K562 (cell line): ENCODE measurements at regions not wholly inside any gene's neighbourhood (a gene's known extent, or its start where the extent isn't known, plus 50 kb on each side); places are given as distances from the start of the nearest gene placed in this dataset.

Experiments
- ATAC-seq: fragments of 200-7000 bp; cut with Tn5 transposase; 3 replicates; pipeline ENCODE4 v1.9.1; 2020; ENCODE audit warnings: moderate library complexity
- BruUV-seq: library from RNA; stranded (reverse); fragments of 400-500 nt; replicated peaks from 2 replicates; lab custom pipeline; 2021; lab: Mats Ljungman, UMichigan
- CTCF ChIA-PET: fragments of 300-600 bp; formaldehyde crosslinking; extraction: SDS; loops from one replicate; lab custom pipeline; 2021; ENCODE audit warnings: low intra/inter-chr PET ratio; lab: Yijun Ruan, JAX
- POLR2A ChIA-PET: fragments of 300-600, 350-650 bp; sonication (Branson Sonifier 250); formaldehyde crosslinking; extraction: SDS; loops from one replicate; lab custom pipeline; 2021; ENCODE audit warnings: antibody characterized with exemption, inconsistent platforms; lab: Yijun Ruan, JAX
- DNase-seq, 4 experiments: peaks; one replicate each; pipeline versions ENCODE4 v3.0.0 to v3.0.0-alpha.2; 2011 to 2018; ENCODE audit warnings: low spot score in 3 of 4, mixed read lengths in 3 of 4; ENCODE audit errors: extremely low read depth in 1 of 4
- FAIRE-seq: peaks from 2 replicates; lab custom pipeline; 2011; peaks lifted over from hg19 to GRCh38; lab: Jason Lieb, UNC
- H2AFZ ChIP-seq: 2 replicates; pipeline ENCODE4 v1.6.0; 2011; ENCODE audit warnings: low read depth, low read length, control low read depth, inconsistent platforms
- H3K27ac ChIP-seq: fragments of 200-600 bp; 3 replicates; pipeline ENCODE4 v1.8.0; 2011; ENCODE audit warnings: low read depth, mild to moderate bottlenecking, control low read depth, inconsistent platforms, low read length, moderate library complexity, mixed read lengths; ENCODE audit errors: extremely low read depth
- H3K27me3 ChIP-seq, 2 experiments: fragments of 300-600 bp in 1 of 2; 2 replicates in 1 of 2; 3 replicates in 1 of 2; pipeline versions ENCODE4 v1.6.0 to v1.8.0; 2011; ENCODE audit warnings: inconsistent platforms in 2 of 2, low read length in 2 of 2, mild to moderate bottlenecking in 1 of 2, mixed read lengths in 1 of 2, moderate library complexity in 1 of 2; ENCODE audit not compliant: control insufficient read depth in 2 of 2, insufficient read depth in 2 of 2
- H3K36me3 ChIP-seq: fragments of 300-600 bp; 3 replicates; pipeline ENCODE4 v1.8.0; 2011; ENCODE audit warnings: mild to moderate bottlenecking, low read length, inconsistent platforms; ENCODE audit not compliant: control insufficient read depth, insufficient read depth
- H3K4me1 ChIP-seq, 2 experiments: fragments of 200-600 bp in 1 of 2; replicated peaks in 1 of 2; 2 replicates in 1 of 2; 3 replicates in 1 of 2; pipeline versions ENCODE4 v1.5.1 to v1.8.0; 2011; ENCODE audit warnings: inconsistent platforms in 2 of 2, low read length in 2 of 2, mild to moderate bottlenecking in 1 of 2, mixed read lengths in 1 of 2, moderate library complexity in 1 of 2; ENCODE audit not compliant: control insufficient read depth in 2 of 2, insufficient read depth in 2 of 2
- H3K4me2 ChIP-seq: 2 replicates; pipeline ENCODE4 v1.6.1; 2011; ENCODE audit warnings: low read length, control low read depth, inconsistent platforms, mixed read lengths; ENCODE audit not compliant: insufficient read depth
- H3K4me3 ChIP-seq: fragments of 200-600 bp; sonication (generic), shearing (Covaris generic); 2 replicates; pipeline ENCODE4 v1.5.1; 2016; ENCODE audit warnings: control low read depth, inconsistent platforms
- H3K79me2 ChIP-seq: fragments of 200-600 bp; 3 replicates; pipeline ENCODE4 v1.8.0; 2011; ENCODE audit warnings: low read length, inconsistent platforms; ENCODE audit not compliant: control insufficient read depth, insufficient read depth
- H3K9ac ChIP-seq, 2 experiments: 2 replicates each; pipeline versions ENCODE4 v1.6.0 to v1.6.1; 2011; ENCODE audit warnings: low read depth in 2 of 2, low read length in 2 of 2, control low read depth in 1 of 2, inconsistent platforms in 1 of 2, mild to moderate bottlenecking in 1 of 2, mixed read lengths in 1 of 2; ENCODE audit not compliant: insufficient read depth in 1 of 2
- H3K9me1 ChIP-seq: one replicate; pipeline ENCODE4 v1.6.0; 2011; ENCODE audit warnings: inconsistent platforms, mild to moderate bottlenecking, low read length, moderate library complexity; ENCODE audit not compliant: control insufficient read depth, insufficient read depth
- H3K9me3 ChIP-seq: replicated peaks from 2 replicates; pipeline ENCODE4 v1.5.1; 2011; ENCODE audit warnings: low read depth, low read length, inconsistent platforms; ENCODE audit not compliant: control insufficient read depth, insufficient read depth
- H4K20me1 ChIP-seq: replicated peaks from 2 replicates; pipeline ENCODE4 v1.6.1; 2011; ENCODE audit warnings: low read length, inconsistent platforms, mixed read lengths; ENCODE audit not compliant: control insufficient read depth, insufficient read depth
- E2F4 ChIP-seq: sonication (generic); formaldehyde crosslinking; IDR thresholded peaks from 2 replicates; pipeline ENCODE4 v1.8.0; 2022; ENCODE audit warnings: mild to moderate bottlenecking, low read depth, missing genetic modification reagents
- GTF3C2 ChIP-seq: IDR thresholded peaks from 3 replicates; pipeline ENCODE4 v1.6.1; 2011; ENCODE audit warnings: borderline replicate concordance, mild to moderate bottlenecking, moderate library complexity; ENCODE audit not compliant: insufficient read length; ENCODE audit errors: extremely low read depth
- PML ChIP-seq: IDR thresholded peaks from 2 replicates; pipeline ENCODE4 v1.6.1; 2012; ENCODE audit warnings: low read length, inconsistent platforms
- RBM25 ChIP-seq: fragments of 200-400 bp; formaldehyde crosslinking; IDR thresholded peaks from 2 replicates; pipeline ENCODE4 v1.6.1; 2018; ENCODE audit warnings: low read length, low read depth, moderate library complexity; ENCODE audit not compliant: severe bottlenecking
- SFPQ ChIP-seq: fragments of 200-400 bp; formaldehyde crosslinking; IDR thresholded peaks from 2 replicates; pipeline ENCODE4 v1.6.1; 2017; ENCODE audit warnings: mild to moderate bottlenecking, low read depth, low read length, moderate library complexity
- ZBTB43 ChIP-seq: sonication (generic); formaldehyde crosslinking; IDR thresholded peaks from 2 replicates; pipeline ENCODE4 v1.8.0; 2023; ENCODE audit warnings: mild to moderate bottlenecking, missing genetic modification reagents
- WGBS: fragments of 100-300 bp; shearing (Covaris generic); methylation state at CpG from one replicate; pipeline ENCODE4 v1.1.6; 2016; ENCODE audit warnings: low coverage, mixed read lengths; ENCODE audit not compliant: insufficient coverage; ENCODE audit errors: missing lambda C conversion rate; 5-methylcytosine and 5-hydroxymethylcytosine counted together
- in situ Hi-C: fragments of 300-500 bp; cut with MboI; formaldehyde crosslinking; loops from 4 replicates; pipeline ENCODE4 v1.15.0; 2018; ENCODE audit warnings: inconsistent platforms, mixed read lengths
- intact Hi-C: fragments of 100-400 bp; cut with micrococcal nuclease; formaldehyde crosslinking; loops from 2 replicates; pipeline ENCODE4 v1.14.2; 2022

- no peak for DNase-seq
- H3K9me3 ChIP-seq: no peaks in the 10 kb centered on the region
- in situ Hi-C loops (no loop called here), intact Hi-C loops (no loop called here)
- no peak overlapping the region for H3K9ac ChIP-seq
- H4K20me1 ChIP-seq: no peaks in the 10 kb centered on the region
- ChIA-PET CTCF (no interaction called here), POLR2A (no interaction called here)
- WGBS: 0% methylated on average over 2 of the region's 2 CpGs
- no peak overlapping the region for H3K27ac ChIP-seq
- no peak overlapping the region for H3K4me2 ChIP-seq
- H3K4me3 ChIP-seq: no peak overlapping the region
- no peaks in the 10 kb centered on the region for H3K36me3 ChIP-seq
- no TSS peak for BruUV-seq
- H3K79me2 ChIP-seq: no peaks in the 10 kb centered on the region
- no peaks in the 10 kb centered on the region for H3K4me1 ChIP-seq
- H2AFZ ChIP-seq: no peak overlapping the region
- TF ChIP-seq ZBTB43 (CRISPR knock-in tag): no peak
- TF ChIP-seq, all 486 proteins: peak for 0
- no peak for ATAC-seq
- no peak for FAIRE-seq
- H3K27me3 ChIP-seq: no peaks in the 10 kb centered on the region
- H3K9me1 ChIP-seq: no peaks in the 10 kb centered on the region
Measured at GRCh38 chr2:53286345-53286744, 481.3 kb upstream of the CHAC2 start.

GRCh38 chr2:53275743-53276142 is 491.9 kb upstream of the CHAC2 start:
- FAIRE-seq: no peak
- H3K9me3 ChIP-seq: no peaks in the 10 kb centered on the region

More at GRCh38 chr2:53275743-53276142, 491.9 kb upstream of the CHAC2 start:
- H3K9me1 ChIP-seq: no peaks in the 10 kb centered on the region
- no peak overlapping the region for H3K9ac ChIP-seq
- no peak overlapping the region for H2AFZ ChIP-seq
- H3K4me2 ChIP-seq: no peak overlapping the region
- H3K27me3 ChIP-seq: no peaks in the 10 kb centered on the region
- in situ Hi-C loops: no loop called here
- ATAC-seq: no peak
- no peaks in the 10 kb centered on the region for H3K4me1 ChIP-seq
- H3K27ac ChIP-seq: no peak overlapping the region
- no peak overlapping the region for H3K4me3 ChIP-seq
- intact Hi-C loops: no loop called here
- no peaks in the 10 kb centered on the region for H3K36me3 ChIP-seq
- no TSS peak for BruUV-seq
- no peaks in the 10 kb centered on the region for H4K20me1 ChIP-seq
- DNase-seq: no peak
- no peaks in the 10 kb centered on the region for H3K79me2 ChIP-seq
- no peak for TF ChIP-seq SFPQ
- TF ChIP-seq PML: no peak
- no peak for TF ChIP-seq E2F4 (CRISPR knock-in tag)
- TF ChIP-seq RBM25: no peak
- no peak for TF ChIP-seq GTF3C2
- CTCF ChIA-PET: no interaction called here
- WGBS: 0% methylated on average over 1 of the region's 1 CpG
- POLR2A ChIA-PET: no interaction called here
